ENCODE measurements at regions not wholly inside any gene's neighbourhood (a gene's known extent, or its start where the extent isn't known, plus 50 kb on each side); places are given as distances from the start of the nearest gene placed in this dataset.

- DNase-seq (ENCODE audit: low read depth in 4 of 4, low spot score in 3 of 4) = no peak
Observed at GRCh38 chr9:80222466-80223169, 650.9 kb downstream of the TLE4 start.

- no peak for DNase-seq (ENCODE audit: low read depth in 4 of 4, low spot score in 3 of 4)
Observed at GRCh38 chr9:80218328-80218727, 646.6 kb downstream of the TLE4 start.

- DNase-seq (ENCODE audit: low read depth in 4 of 4, low spot score in 3 of 4) = no peak
Observed at GRCh38 chr9:80213613-80214012, 641.8 kb downstream of the TLE4 start.

- no peak for DNase-seq (ENCODE audit: low read depth in 4 of 4, low spot score in 3 of 4)
Observed at GRCh38 chr9:80208696-80209095, 636.9 kb downstream of the TLE4 start.

GRCh38 chr9:80204054-80204453 is 632.3 kb downstream of the TLE4 start:
- DNase-seq (ENCODE audit: low read depth in 4 of 4, low spot score in 3 of 4) = no peak

- DNase-seq (ENCODE audit: low read depth in 4 of 4, low spot score in 3 of 4) = no peak
Observed at GRCh38 chr9:80197661-80198060, 625.9 kb downstream of the TLE4 start.

GRCh38 chr9:80191108-80191507 is 619.3 kb downstream of the TLE4 start:
- no peak for DNase-seq (ENCODE audit: low read depth in 4 of 4, low spot score in 3 of 4)

- DNase-seq (ENCODE audit: low read depth in 4 of 4, low spot score in 3 of 4) = no peak
Observed at GRCh38 chr9:80188579-80188978, 616.8 kb downstream of the TLE4 start.

GRCh38 chr9:80185112-80185738 is 613.5 kb downstream of the TLE4 start:
- no peak for DNase-seq (ENCODE audit: low read depth in 4 of 4, low spot score in 3 of 4)

- no peak for DNase-seq (ENCODE audit: low read depth in 4 of 4, low spot score in 3 of 4)
Observed at GRCh38 chr9:80177949-80178480, 606.2 kb downstream of the TLE4 start.

GRCh38 chr9:80175286-80176150 is 603.8 kb downstream of the TLE4 start:
- peak in 1 of 4 donors; percentile 22 for DNase-seq (ENCODE audit: low read depth in 4 of 4, low spot score in 3 of 4)

- no peak for DNase-seq (ENCODE audit: low read depth in 4 of 4, low spot score in 3 of 4)
Observed at GRCh38 chr9:80163889-80164288, 592.1 kb downstream of the TLE4 start.

- peak in 2 of 4 donors; percentile 10 to 36 for DNase-seq (ENCODE audit: low read depth in 4 of 4, low spot score in 3 of 4)
Observed at GRCh38 chr9:80158554-80159170, 586.9 kb downstream of the TLE4 start.

- DNase-seq (ENCODE audit: low read depth in 4 of 4, low spot score in 3 of 4) = peak in 3 of 4 donors; percentile 18 to 43 (median 39)
Observed at GRCh38 chr9:80158131-80158530, 586.4 kb downstream of the TLE4 start.

GRCh38 chr9:80157561-80157983 is 585.8 kb downstream of the TLE4 start:
- peak; percentile 68 to 82 (median 74) for DNase-seq (ENCODE audit: low read depth in 4 of 4, low spot score in 3 of 4)

- DNase-seq (ENCODE audit: low read depth in 4 of 4, low spot score in 3 of 4) = no peak
Observed at GRCh38 chr9:80156756-80157472, 585.1 kb downstream of the TLE4 start.

- no peak for DNase-seq (ENCODE audit: low read depth in 4 of 4, low spot score in 3 of 4)
Observed at GRCh38 chr9:80156262-80156661, 584.5 kb downstream of the TLE4 start.

- DNase-seq (ENCODE audit: low read depth in 4 of 4, low spot score in 3 of 4) = no peak
Observed at GRCh38 chr9:80147866-80148265, 576.1 kb downstream of the TLE4 start.

- no peak for DNase-seq (ENCODE audit: low read depth in 4 of 4, low spot score in 3 of 4)
Observed at GRCh38 chr9:80146466-80146865, 574.7 kb downstream of the TLE4 start.

GRCh38 chr9:80144856-80145255 is 573.1 kb downstream of the TLE4 start:
- no peak for DNase-seq (ENCODE audit: low read depth in 4 of 4, low spot score in 3 of 4)
